ENCODE measurements at regions not wholly inside any gene's neighbourhood (a gene's known extent, or its start where the extent isn't known, plus 50 kb on each side); places are given as distances from the start of the nearest gene placed in this dataset.

DNA sequence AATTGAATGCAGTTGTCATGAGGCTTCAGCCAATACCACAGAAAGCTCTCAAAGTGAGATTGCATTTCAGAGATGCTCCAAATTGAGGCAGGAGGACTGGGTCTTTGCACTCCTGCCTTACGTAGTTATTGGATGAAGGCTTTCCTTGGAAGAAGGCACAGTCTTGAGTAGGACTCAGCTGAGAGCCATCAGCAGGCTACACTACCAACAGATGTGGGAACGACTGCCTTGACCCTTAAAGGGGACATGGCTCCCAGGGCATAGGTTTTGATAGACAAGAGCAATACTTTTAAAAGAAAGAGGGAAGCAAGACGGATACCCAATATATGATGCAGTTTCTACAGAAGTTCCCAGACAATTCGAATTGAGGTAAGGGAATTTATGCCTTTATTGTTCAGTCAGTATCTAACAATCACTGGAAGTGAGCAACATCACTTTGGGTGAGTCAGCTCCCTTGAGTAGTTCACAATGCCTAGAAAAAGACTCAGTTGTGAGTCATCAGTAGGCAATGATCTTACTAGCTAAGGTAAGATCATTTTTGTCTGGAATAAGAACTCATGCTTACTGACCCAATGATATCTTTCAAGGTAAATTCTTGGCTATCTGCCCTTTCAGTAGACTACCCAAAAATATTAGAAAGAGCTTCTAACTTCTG lies 390.8 kb downstream of the GJA1 start:
- DNase-seq (ENCODE audit: low spot score): no peak

DNA sequence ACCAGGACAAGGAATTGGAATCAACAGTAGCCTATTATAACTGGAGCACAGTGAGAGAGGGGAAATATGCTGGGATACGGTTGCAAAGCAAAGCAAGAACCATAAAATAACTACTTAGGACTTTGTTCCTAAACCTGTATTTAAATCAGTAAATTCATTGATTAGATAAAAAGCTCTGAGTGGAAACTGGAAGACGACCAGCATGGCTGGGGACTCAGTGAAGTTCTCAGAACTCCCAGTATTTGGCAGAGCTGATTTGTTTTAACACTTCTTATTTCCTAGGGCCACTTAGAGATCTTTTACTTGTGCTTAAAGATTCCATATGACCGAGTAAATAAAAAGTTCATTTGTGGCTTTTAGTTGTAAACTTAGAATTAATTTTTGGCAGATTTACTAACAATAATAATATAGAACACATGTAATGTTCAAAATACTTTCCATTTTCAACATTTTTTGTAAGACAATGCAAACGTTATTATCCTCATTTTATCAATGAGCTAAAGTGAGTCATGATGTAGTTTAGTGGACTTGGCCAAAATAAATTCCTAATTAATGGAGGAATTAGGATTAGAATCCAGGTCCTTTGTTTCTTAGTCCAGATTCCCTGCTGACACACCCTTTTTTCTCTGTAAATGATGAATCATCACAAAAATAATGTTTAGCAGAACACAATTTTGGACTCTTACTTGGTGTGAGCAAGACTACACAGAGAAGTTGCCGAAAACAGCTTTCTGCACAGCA lies 392.9 kb downstream of the GJA1 start:
- DNase-seq (ENCODE audit: low spot score): no peak

DNA sequence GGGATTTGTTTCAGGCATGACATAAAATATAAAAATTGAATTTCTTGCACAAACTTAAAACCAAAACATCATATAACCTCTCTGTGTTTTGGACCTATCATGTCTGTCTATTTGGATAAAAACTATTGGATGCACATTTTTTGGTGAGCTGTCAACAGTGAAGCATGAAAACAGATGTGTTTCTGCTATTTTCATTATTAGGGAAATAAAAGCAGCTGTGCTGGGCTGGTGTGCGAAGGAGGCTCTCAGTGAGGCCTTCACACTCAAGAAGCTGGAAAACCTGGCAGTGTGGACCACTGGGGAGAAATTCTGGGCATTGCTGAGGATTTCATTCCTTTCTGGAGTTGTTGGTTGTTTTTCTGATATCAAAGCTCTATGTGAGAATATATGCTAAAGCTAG lies 395.3 kb downstream of the GJA1 start:
- no peak for DNase-seq (ENCODE audit: low spot score)

DNA sequence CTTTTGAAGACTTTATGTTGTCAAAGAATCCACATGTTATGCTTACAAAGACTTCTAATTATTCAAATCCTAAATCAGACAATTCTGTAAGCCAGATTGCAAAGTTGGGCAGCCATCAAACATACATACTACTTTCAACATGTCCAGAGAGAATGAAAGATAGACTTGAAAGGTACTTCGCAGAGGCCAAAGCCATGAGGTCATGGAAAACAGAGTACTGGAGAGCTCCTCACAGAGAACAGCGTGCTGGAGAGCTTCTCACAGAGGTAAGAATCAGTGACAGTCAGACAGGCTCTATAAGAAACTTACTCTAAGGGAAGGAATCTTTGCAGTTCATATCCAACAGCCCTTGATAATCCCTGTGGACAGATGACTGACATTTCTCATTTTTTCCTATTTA lies 400.2 kb downstream of the GJA1 start:
- no peak for DNase-seq (ENCODE audit: low spot score)

DNA sequence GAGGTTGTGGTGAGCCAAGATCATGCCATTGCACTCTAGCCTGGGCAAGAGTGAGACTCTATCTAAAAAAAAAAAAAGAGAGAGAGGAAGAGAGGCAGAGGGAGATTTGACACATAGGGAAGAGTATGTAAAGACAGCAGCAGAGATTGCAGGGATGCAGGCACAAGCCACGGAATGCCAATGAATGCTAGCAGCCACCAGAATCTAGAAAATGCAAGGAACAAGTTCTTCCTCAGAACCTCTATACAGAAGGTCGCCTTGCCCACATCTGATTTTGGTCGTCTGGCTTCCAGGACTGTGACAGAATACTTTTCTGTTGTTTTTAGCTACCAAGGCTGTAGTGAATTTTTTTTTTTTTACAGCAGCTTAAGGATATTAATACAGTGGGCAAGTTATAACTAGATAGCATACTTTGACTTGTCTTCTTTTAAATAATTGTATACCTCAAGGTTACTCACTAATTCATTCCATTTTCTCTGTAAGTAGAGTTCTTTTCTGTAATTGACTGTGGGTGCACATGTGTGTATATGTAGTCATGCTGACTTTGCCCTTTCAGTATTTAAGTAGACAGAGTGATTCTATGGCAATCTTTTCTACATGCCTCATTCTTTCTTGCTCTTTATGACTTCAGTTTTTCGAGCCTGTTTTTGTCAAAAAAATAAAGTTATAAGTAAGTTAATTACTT lies 402.2 kb downstream of the GJA1 start:
- no peak for DNase-seq (ENCODE audit: low spot score)

DNA sequence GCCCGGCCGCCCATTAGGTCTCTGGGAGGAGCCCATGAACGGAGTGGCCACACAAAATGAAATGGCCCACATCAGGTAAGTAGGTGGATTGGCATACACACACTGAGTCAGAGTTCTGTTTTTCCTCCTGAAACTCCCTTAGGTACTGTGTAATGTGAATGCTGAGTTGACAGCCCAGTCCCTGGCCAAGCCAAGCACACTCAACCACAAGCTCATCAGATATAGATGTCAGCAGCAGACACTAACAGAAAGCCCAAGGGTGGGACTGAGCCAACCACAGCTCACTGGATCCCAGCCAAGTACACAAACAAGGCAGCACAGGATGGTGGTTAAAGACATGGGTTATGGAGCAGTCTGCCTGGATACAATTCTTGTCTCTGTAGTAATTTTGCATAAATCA lies 403.4 kb downstream of the GJA1 start:
- no peak for DNase-seq (ENCODE audit: low spot score)

DNA sequence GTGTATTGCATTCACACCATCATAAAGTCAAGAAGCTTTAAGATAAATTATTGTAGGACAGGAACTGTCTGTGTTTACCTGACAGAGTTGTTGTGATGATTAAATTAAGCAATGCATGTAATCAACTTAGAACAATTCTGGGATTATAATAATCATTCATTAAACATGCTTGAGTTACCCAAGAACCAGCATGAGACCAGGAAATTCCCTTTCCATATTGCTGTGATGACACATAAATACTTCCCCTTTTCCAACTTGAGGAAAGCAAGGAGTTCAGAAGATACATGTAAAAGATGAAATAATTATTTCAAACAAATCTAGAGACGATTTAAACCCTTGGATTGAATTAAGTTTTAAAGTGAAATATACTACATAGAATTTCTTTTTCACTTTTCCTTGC lies 404.4 kb downstream of the GJA1 start:
- no peak for DNase-seq (ENCODE audit: low spot score)

DNA sequence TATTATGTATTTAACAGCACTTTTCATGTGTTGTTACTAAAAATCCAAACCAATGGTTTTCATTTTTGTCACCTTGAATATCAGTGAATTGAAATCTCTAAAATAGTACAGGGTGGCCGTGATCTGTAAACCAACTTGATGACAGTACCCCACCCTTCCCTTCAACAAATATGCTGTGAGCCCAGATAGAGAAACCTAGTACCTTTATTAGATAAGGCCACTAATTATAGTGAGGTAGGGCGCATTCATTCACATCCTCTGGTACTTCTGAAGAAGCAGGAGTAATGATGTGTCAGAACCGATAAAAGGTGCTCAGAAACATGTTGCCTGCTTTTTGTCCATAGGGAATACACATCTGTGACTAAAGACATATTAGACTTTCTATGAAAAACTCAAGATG lies 409.5 kb downstream of the GJA1 start:
- no peak for DNase-seq (ENCODE audit: low spot score)

DNA sequence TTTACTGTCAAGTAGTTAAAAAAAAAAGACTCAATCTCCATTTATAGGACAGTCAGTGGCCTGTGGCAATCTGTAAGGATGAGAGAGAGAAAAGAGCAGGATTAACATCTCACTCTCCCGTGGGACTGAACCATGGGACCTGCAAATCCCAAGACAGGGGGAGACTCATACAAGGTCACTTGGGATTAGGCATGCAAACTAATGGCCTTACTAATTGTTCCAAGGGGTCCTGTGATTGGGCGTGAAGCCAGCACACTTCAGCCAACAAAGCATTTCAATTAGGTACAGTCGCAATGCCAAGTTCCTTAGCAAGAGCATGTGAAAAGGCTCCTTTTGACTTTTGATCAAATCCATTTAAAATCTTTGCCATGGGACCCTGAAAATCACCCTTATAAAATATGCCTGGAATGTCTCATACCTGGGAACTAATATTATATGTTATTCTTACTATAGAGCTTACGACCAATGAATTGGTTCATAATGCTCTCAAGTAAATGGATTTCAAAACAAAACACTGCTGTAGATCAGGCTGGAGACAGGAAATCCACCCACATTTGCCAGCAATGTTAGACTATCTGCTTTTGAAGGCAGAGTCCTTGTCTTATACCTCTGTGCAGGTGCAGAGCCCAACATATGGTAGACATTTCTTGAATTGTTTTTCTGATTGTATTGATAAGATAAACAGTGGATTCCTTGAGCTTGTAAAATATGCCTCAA lies 412.5 kb downstream of the GJA1 start:
- DNase-seq (ENCODE audit: low spot score): no peak

DNA sequence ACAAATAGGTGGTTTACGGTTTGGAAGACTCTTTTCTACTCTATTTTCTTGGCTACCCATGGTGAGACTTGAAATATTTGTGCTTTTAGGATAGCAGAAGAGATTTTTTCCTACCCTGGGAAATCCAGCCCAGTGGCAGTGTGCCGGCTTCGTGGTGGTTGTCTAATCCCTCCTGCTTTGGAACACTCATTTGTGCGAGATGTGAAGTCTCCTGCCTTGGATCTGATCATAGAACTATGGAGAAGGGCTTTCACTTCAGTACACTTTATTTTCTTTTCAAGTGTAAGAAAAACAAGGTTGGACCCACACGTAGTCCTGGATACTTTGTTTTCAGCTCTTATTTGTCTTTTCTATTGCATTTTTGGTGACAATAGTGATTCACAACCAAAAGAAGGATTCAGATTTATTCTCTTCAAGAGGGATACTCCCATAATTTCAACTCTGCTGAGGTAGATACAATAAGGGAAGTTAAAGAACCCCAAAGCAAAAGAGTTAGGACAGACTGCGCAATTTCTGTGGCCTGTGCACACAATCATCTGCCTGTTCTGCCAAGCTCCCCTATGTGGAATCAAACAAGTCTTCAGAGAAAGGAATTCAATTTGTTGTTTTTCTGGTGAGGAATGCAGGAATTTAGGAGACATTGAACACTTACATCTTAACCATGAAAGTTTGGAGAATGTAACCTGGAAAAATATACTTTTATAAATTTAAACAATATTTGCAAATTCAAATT lies 413.2 kb downstream of the GJA1 start:
- no peak for DNase-seq (ENCODE audit: low spot score)

DNA sequence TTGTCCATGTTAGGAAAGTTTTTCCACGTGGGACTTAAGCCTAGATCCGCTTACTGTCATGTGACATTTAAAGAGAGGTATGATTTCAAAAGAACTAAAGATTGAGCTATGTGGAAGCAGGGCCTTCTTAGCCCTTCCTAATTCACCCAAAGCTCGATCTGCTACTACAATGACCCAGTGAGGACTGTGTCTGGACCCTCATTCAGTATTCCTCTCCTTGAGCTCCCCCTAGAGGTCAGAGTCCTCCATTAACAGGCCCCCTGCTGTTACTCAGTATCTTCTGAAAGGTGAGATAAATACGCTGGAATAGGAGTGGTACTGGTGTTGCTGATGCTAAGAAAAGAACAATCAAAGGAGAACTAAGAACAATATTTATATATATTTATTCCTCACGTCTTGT lies 414.0 kb downstream of the GJA1 start:
- DNase-seq (ENCODE audit: low spot score): peak; percentile 32

DNA sequence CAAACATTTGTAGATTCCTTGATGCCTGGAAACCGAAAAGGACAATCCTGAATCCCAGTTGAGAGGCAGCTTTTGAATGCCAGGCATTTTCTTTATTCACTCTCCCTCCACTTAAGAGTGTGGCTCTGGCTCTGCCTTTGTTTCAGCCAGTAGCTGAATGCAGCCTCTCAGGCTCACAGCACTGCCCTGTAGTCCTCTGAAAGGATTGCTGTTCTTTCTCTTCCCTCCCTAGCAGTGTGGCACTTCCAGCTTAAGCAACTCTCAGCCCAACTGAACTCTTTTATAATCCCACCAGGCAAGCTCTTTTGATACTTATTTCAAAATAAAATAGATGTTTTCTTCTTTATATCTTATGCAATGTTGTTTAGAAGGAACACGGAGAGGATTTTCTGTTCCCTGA lies 415.6 kb downstream of the GJA1 start:
- DNase-seq (ENCODE audit: low spot score): no peak

DNA sequence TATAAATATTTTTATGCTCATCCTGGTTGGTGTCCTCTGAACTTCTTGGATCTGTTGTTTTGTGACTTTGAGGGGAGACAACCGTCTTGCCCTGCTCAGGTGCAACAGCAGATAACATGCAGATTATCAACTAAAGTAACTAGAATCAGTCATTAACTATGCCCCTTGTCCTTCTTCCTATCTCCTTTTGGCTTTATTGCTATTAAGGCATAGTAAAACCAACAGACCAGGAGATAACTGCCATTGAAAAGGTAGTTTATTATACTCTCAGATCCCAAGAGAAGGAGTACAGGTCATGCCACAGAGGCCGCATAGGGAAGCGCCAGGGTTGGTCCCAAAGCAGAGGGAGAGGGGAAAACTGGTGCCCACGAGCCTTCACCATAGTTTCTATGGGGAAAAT lies 418.2 kb downstream of the GJA1 start:
- DNase-seq (ENCODE audit: low spot score): no peak

DNA sequence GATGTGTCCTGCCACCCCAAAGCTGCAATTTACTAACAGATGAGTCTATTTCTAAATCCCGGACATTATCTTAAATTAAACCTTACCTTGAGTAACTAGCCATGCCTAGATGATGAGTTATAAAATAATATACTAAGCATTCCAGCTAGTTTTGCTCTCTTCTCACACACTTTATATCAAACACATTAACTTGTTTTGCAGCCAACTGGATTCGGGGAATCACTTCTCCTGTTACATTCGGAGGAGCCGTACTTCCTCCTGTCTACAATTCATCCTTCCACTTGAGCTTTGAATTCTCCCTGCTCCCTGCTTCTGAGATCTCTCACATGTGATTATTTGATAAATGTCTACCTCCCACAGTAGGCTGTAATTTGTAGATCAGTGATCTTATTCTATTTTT lies 420.1 kb downstream of the GJA1 start:
- no peak for DNase-seq (ENCODE audit: low spot score)

DNA sequence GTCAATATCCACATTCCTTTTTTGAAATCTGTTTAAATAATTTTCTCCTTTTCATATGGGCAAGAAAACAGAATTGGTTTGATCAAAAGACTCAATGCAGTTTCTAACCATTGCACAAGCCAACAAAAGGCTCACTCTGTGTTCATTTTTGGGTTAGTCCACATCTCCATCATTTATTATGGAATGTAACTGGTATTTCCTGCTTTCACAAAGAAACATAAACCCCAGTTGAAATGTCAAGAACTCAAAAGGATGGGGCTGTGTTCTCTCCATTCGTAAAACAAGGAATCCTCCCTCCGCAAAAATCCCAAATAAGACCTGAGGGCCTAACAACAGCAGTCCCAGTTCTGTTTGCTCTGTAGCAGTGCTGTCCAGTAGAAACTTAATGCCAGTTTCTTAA lies 420.9 kb downstream of the GJA1 start:
- DNase-seq (ENCODE audit: low spot score): no peak

DNA sequence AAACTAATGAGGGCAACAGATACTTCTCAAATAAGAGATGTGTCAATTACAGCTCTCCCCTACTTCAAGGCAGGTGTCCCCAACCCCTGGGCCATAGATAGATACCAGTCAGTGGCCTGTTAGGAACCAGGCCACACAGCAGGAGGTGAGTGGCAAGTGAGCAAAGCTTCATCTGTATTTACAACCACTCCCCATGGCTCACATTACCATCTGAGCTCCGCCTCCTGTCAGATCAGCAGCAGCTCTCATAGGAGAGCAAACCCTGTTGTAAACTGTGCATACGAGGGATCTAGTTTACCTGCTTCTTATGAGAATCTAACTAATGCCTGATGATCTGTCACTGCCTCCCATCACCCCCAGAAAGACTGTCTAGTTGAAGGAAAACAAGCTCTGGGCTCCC lies 422.1 kb downstream of the GJA1 start:
- no peak for DNase-seq (ENCODE audit: low spot score)

DNA sequence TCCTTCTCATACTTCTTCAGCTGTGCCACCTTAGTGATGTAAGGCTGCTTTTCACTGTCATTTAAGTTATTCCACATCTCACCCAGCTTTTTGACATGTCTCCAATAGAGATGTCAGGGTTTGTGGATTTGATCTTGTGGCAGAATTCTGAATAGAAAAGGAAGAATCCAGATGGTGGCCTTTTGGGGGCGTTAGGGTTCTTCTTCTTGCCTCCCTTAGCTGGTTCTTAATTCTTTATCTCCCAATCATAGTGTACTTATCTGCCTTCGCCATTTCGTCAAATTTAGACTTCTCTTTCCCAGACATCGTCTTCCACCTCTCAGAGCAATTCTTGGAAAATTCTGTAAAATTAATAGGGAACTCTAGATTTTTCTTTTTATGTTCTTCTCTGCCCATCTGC lies 422.9 kb downstream of the GJA1 start:
- no peak for DNase-seq (ENCODE audit: low spot score)

DNA sequence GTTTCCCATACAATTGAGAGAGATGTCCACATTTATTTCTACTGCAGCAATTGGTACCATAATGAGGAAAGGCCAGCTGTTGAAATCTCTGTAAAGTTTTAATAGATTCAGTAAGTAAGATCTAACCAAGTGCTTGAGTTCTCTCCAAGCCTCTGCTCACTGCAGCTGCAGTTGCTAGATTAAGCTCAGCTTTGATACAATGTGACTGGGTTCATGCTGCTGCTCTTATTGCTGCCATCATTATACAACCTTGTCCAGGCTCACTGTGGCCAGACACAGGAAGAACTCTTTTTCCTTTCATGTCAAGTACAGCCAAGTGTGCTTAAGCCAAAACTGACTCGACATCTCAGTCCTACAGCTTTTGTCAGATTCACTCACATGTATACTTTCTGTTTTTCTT lies 423.5 kb downstream of the GJA1 start:
- no peak for DNase-seq (ENCODE audit: low spot score)

DNA sequence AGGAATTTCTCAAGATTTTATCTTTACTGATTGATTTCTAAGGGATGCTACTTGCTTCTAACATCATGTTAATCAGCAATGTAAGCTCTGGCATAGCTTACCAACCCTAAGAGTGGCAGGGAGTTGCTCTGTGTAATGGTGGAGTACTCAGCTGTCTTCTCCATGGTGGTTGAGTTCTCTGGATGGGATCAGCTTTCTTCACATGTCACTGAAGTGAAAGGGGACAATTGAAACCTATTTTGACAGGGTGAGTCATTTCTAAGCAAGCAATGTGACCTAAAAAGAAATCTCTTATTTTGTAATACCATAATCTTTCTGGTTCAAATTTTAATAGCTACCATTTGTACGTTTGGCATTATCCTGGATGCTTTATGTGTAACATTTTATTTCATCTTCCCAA lies 430.4 kb downstream of the GJA1 start:
- DNase-seq (ENCODE audit: low spot score): no peak

DNA sequence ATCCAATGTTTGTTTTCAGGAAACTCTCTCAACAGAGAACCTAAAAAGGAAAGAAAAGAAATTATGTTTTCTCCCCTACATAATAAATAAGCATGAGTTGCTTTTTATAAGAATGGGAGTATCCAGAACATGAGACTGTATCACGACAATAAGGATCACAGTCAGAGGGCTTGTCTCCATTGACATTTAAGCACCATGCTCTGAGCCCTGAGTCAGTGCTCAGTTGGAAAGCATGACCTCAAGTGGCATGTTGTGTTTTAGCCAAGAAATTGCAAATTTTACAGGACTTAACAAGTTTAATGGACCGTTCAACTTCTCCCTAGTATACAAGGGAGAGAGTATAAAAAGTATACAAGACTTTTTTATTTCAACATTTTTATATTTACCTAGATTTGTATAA lies 431.6 kb downstream of the GJA1 start:
- no peak for DNase-seq (ENCODE audit: low spot score)

DNA sequence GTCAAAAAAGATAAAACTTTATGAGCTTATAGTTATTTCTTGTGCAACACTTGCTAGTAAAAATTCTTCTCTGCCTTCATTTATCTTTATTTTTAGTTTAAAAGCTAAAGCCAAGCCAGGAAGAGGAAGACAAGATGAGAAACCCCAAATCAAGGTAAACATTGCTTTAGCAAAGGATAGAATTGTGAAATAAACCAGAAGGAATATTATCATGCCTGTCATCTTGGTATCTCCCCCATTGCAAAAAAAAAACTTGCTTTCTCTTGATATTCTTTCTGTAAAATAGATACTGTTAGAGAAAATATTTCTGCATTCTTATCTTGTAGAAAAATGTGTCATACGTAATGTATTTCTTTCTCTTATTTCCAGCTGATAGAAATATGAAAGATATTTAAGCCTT lies 432.8 kb downstream of the GJA1 start:
- no peak for DNase-seq (ENCODE audit: low spot score)

DNA sequence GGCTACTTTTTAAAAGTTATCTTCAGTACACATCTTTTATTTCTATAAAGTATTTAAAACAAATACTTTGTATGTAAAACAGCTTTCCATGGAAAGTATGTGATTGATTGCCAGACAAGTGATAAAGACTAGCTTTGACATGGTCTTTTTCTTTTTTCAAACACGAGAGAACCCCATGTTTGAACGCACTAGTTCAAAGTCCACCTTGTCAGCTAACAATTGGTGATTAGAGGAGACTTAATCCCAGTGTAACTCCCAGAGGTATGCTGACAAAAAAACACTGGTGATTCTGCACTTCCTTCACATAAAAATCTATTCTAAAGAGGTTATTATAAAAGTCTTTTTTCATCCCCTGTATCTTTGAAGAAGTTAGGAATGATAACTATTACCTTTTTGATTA lies 438.1 kb downstream of the GJA1 start:
- no peak for DNase-seq (ENCODE audit: low spot score)

All from activated CD4-positive, alpha-beta T cell treated with anti-CD3 and anti-CD28 coated beads, Interleukin-2, Interleukin-4, amounts not matched to agents 100 ng/mL and 50 ng/mL, durations not matched to agents 16 hours and 8 hours (primary cell).